HG03565 (cell line): ENCODE measurements at regions not wholly inside any gene's neighbourhood (a gene's known extent, or its start where the extent isn't known, plus 50 kb on each side); places are given as distances from the start of the nearest gene placed in this dataset.
"Not testable (repeated sequence)": the region's sequence is repeated elsewhere in the genome, so short reads cannot be mapped to it uniquely, and the experiment has no call there.

Experiments
- ATAC-seq: cut with Tn5 transposase; IDR thresholded peaks from one replicate; pipeline ENCODE4 v1.9.1; 2021; ENCODE audit warnings: mild to moderate bottlenecking, moderate library complexity; ENCODE audit not compliant: unreplicated experiment

DNA sequence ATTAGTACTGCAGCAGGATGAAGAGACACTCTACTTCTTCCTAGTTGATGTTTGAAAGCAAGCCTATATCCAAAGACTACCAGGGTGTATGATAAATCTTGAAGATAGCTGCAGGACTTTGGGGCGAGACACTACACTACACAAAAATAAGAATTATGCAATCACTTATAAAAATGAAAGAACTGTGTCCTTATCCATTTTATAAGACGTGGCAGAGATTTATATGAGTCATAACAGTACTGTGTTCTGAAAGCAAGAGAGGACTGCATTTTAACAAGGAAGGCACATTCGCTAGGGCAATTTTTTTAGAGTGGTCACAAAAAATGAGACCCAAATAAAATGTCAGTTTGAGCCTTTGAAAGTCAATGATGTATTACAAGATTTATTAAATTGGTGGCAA, 617.0 kb upstream of the LINC00305 start:
- no peak for ATAC-seq

DNA sequence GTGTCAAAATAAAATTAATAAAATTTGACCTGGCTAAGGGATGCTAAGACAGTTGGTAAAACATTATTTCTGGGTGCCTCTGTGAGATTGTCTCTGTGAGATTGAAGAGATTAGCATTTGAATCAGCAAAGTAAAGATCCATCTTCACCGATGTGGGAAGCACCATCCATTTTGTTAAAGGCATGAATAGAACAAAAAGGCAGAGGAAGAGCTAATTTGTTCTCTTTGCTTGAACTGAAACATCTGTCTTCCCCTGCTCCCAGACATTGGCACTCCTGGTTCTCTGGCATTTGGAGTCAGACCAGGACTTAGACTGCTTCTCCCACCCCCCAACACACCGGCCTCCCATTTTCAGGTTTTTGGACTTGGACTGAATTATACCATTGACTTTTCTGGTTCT, 603.8 kb upstream of the LINC00305 start:
- ATAC-seq: no peak

DNA sequence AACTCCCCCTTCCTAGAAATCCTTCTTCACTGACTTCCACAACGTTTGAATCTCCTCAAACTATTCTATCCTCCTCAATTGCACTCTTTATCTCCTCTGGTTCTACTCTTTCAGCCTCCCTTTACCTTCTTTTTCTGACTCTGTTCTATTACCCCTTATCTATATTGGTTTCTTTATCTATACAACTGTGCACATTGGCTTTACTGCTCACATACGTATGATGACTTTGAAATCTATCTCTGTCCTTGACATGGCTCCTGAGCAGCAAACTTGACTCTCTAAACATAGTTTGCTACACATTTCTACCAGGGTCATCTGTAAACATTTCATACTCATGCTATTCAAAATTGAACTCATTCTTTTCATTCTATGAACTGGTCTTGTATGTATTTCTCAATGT, 601.0 kb upstream of the LINC00305 start:
- no peak for ATAC-seq

DNA sequence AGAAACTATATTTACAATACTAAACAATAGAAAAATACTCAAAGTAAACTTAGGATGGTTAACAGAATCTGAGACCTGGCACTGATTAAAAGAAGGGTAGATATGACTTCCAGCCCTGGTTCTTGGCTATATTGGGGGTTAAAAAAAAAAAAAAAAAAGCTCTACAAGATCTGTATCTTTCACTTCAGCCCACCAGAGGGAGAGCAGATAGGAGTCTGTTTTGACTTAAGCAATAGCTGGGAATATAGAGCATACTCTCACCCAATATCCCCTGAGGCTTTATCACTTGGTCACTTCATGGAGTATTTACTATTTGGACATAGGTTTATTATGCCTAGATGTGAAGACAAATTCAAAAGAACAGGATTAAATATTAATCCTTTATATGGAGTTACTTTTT, 598.9 kb upstream of the LINC00305 start:
- ATAC-seq: no peak

DNA sequence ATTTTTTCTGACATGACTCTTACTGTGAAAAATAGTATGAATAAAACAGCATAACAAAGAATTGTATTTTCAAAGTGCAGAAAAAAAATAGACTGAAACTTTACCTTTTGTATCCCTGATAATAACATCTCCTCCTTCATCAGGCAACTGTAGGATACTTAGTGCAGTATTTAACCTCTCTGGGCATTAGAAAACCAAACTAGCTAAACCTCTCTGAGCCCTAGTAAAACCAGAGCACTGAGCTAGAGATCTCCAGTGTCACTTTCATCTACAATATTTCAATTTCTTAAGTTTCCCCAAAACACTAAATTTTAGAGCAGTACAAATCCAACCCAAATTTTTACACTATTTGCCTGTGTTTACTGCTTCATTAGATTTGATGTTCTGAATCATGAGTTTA, 594.0 kb upstream of the LINC00305 start:
- ATAC-seq: no peak

DNA sequence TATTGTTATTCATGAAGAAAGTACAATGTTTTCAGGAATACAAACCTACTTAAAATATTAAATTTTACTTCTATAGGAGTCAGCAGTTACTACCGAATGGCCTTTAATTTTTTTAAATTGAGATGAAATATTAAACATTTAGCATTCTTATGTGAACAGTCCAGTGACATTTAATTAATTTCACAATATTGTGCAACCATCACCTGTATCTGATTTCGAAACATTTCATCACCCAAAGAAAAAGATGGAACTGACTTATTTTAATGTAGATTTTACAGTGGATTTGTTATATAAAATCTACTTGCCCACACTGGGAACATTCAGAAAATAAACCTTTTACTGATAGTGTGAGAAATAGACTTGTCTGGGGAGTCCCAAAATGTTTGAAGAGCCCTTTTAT, 585.2 kb upstream of the LINC00305 start:
- ATAC-seq: no peak

DNA sequence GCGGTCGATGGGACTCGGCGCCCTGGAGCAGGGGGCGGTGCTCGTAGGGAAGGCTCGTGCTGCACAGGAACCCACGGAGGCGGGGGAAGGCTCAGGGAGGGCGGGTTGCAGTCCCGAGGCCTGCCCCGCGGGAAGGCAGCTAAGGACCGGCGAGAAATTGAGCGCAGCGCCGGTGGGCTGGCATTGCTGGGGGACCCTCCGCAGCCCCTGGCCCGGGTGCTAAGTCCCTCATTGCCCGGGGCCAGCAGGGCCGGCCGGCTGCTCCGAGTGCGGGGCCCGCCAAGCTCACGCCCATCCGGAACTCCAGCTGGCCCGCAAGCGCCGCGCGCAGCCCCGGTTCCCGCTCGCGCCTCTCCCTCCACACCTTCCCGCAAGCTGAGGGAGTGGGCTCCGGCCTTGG, 576.8 kb upstream of the LINC00305 start:
- ATAC-seq: not testable (repeated sequence)

DNA sequence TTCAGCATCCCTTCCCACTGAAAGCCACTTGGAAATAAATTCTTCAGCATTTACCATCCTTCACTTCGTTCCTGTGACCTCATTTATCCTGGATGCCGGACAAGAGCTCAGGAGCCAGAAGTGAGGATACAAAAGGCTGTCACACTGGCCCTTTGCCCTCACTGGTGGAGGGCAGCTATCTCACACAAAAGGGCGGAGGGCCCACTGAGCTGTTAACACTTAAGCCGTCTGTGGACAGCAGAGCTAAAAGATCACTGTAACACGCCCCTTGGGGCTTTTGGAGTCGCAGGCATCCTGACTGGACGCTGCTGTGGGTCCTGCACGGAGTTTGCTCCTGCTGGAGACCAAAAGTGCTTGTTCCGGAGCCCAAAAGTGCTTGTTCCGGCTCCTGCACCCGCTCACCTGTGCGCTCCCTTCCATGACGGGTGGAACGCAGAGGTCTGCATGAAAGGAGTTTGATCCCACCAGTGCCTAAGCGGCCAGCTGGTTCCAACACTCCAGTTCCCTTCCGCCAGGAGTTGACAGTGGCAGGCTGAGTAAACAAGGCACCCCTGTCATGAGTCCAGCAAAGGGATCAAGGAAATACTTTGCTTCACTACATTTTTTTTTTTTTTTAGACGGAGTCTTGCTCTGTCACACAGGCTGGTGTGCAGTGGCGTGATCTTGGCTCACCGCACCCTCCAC, 572.0 kb upstream of the LINC00305 start:
- no peak for ATAC-seq

DNA sequence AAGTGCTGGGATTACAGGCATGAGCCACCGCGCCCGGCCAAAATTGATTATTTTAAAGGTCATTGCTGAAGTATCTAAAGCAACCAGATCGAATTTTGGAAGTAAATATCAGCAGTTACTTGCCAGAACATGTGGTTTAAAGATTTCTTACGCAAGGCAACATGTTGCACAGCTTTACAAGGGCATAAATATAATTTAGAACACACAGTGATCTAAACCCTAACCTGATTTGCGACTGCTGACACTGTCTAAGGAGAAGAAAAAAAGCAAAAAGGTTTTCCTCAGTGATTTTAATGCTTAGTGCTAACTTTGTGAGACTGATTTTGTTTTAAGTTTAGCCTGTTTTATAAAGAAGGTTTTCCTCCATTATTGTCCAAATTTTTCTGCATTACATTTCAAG, 569.9 kb upstream of the LINC00305 start:
- ATAC-seq: no peak

DNA sequence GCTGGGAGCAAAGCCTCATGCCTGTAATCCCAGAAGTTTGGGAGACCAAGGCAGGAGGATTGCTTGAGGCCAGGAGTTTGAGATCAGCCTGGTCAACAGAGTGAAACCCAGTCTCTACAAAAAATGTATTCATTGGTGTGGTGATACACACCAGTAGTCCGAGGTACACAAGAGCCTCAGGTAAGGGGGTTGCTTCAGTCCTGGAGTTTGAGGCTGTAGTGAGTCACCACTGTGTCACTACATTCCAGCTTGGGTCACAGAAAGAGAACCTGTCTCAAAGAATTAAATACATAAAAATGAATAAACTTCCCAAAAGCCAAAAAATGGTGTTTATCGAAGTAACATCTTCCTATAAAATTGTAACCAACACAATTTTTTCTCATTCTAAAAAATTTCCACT, 568.1 kb upstream of the LINC00305 start:
- no peak for ATAC-seq

DNA sequence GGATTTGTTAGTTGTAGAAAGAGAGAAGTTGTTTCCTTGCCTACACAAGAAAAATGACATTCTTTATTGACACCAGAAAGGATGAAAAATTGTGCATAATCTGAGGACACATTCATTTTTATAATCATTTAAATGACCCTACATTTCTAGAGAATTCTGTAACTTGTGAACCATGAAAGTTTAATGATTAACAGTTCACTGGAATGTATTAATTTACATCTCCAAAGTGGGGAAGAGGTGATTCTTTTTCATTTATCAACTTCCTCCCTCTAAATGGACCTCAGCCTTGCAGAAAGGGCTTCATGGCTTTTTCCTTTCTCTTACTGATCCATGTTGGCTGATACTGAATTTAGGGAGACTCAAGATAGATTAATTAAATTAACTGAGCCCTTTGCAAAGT, 565.2 kb upstream of the LINC00305 start:
- no peak for ATAC-seq

DNA sequence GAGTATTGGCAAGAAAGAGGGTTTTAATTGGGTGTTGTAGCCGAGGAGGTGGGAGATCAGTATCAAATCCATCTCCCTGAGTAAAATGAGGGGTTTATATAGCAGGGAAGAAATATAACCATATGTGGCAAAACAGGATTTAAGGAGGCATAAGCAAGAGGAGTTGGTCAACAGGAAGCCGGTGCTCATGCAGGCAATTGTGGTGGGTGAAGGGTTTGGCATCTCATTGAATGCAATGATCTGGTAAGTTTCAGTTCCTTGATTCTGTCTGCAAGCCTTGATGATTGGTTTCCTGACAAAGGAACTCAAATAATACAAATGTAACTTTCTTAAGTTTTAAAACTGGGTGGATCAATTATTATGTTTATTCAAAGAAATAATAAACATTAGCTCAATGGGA, 564.4 kb upstream of the LINC00305 start:
- peak; percentile 90 for ATAC-seq

DNA sequence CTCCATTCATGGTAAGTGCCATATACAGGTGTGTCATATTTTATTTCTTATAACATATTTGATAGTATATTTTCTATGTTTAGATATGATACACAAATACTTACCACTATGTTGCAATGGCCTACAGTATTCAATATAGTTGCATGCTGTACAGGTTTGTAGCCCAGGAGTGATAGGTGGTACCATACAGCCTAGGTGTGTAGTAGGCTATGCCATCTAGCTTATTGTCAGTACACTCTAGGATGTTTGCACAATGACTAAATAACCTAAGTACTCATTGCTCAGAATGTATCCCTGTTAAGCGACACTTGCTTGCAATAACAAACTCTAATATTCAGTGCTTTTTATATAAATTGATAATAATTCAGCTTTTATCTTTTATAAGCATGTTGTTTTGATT, 563.1 kb upstream of the LINC00305 start:
- no peak for ATAC-seq

DNA sequence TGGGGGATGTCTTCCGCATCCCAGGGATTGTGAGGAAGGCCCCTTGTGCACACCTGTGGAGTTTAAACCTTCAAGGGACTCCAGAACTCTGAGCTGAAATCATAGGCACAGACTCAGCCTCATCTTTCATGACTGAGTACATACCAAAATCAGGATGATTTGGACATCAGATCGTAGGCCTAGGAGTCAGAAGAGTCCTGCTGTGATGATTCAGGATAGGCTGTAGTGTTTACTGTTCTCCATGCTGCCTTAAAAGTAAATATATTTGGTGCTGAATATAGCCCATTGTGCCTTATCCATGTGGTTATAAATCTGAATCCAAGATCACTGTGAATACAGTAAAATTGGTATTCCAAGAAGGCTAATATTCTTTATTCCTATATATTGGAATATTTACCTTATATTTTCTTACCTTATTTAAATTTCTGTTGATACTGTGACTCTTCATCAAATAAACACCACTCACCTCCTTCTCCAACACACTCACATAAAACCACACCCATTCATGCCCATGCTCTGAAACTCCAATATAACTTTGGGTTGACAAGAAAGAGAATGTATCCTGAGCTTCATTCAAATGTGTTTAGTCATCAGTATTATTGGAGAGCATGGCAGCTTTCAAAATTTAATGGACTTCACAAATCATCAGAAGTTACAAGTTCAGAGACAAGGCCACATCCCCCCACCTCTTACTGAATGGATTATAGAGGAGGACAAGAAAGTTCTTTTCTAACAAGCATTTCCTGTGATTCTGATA, 561.4 kb upstream of the LINC00305 start:
- ATAC-seq: no peak

DNA sequence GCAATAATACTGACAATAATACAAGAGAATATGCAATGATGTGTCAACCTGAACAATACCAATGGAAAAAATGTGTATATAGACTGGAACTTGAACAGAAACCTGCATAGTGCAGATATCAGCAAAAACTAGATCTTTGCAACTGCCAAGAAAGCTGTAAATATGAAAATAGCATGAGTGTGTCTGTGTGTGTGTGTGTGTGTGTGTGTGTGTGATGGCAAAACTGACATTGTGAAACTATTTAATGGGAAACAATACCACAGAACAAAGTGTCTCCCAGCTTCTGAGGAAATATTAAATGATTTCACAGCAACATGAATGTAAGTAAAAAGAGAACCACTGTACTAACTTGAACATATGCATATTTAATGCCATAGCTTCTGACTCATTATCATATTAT, 558.2 kb upstream of the LINC00305 start:
- no peak for ATAC-seq

DNA sequence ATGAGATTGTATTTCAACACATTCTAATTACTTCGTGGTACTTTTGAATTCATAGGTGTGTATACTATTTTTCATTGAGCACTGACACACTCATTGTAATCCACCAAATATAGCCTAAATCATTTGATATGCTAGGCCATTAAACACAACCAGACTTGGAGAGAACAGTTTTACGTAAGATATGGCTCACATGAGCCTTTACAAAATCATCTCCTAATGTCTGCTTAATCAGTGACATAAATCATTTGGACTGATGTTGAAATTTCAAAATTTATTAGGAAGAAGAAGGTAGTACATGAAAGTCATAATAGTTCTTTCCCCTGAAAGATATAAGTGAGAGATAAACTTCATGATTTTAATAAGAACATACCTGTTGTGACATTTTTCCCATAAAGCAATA, 550.2 kb upstream of the LINC00305 start:
- no peak for ATAC-seq

DNA sequence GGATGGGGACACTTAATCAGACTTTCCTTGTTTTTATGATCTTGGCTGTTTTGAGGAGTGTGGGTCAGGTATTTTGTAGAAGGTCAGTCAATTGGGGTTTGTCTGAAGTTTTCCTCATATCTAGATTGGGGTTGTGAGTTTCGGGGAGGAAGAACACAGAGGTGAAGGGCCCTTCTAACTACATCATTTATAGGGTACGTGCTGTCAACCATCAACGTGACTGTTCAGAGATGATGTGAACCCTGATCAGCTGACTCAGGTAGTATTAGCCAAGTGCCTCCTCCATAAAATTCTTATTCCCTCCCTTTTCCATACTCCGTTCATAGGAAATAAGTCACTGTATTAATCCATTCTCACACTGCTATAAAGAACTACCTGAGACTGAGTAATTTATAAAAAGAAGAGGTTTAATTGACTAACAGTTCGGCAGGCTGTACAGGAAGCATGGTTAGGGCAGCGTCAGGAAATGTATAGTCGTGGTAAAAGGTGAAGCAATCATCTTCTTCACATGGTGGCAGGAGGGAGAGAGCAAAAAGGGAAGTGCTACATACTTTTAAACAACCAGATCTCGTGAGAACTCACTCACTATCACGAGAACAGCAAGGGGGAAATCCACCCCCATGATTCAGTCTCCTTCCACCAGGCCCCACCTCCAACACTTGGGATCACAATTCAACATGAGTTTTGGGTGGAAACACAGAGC, 547.1 kb upstream of the LINC00305 start:
- no peak for ATAC-seq

DNA sequence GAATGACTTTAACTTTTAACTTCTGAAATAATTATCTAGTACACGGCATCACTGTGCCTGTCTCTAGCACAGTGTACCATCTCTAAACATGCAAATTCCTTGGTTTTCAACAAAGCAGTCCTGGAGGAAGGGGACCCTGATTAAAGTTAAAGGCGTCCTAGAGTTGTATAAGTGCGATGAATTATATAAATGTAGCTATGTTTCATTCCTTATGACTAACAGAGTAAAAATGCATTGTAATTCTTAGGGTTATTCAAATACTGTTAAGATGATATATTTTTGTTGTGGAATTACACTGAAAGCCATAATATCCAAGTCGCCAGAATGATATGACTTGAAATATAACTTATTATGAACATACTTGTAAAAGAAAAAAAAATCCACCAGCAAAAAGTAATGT, 544.9 kb upstream of the LINC00305 start:
- no peak for ATAC-seq

DNA sequence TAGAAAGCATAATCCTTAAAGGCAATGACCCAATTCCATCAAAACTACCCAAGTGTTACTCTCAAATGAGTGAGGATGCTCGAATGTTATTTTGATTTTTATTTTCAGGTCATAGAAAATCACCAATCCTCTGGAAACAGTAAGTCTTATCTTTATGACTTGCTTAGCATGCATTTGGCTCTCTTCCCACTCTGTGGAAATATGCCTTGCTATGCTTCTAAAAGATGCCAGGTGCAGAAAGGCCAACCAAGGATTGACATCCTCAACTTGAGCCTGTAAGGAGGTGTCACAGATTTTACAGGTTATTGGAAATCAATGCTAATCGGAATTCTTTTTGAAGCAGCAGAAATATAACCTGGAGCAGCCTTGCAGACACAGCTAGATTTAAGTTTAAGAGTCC, 543.9 kb upstream of the LINC00305 start:
- no peak for ATAC-seq

DNA sequence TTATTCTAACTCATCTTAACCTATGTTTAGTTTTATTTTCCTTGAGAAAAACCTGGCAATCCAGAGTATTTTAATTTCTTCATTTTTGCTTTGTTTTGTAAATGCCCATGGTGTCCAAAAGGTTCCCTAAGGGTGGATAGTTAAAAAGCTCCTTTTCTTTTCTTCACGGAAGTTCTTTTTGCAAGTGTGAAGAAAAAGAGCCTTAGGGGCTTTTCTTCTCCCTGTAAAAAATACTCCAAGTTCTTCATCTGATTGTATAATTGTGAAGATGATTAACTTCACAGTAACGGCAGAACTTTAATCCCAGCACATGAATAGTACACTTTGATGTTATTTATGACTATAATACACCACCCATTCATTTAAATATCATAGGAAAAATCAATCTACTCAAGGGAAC, 530.2 kb upstream of the LINC00305 start:
- ATAC-seq: no peak

DNA sequence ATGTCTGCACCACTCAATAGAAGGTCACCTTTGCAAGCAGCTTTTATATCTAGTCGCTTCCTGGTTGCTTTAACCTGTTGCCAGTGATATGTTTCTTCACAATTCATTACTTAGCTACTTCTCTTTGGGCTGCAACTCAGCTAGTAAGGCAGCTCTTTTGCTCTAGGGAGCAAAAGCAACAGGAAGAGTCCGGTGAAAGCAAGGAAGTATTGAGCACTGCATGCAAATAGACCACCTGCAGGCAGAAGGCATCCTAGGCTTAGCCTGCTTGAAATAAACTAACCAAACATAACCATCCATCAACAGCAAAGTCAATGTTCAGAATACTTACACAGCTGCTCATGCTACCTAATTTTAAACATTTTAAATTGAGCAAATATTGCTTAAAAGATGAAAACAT, 529.2 kb upstream of the LINC00305 start:
- no peak for ATAC-seq

DNA sequence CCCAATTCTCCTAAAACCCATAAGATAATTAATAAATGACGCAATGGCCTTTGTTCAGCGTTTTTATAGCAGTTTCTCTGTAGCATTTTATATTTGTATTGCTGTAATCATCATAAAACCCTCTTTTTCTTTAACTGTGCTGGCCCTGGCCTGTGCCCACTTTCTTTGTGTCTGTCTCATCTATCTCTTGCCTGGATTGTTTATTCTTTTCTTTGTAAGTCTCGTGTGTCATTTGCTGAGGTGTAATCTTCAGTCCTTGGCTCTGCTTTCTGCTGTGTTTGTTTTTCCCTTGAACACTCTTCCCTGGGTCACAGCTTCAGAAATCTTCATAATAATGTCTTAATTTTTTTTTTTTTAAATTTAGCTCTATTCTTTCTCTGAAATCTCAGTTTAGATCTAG, 525.8 kb upstream of the LINC00305 start:
- no peak for ATAC-seq
